Muscle of leg (tissue), 3 donors: ENCODE measurements at regions not wholly inside any gene's neighbourhood (a gene's known extent, or its start where the extent isn't known, plus 50 kb on each side); places are given as distances from the start of the nearest gene placed in this dataset.
"Not testable (repeated sequence)": the region's sequence is repeated elsewhere in the genome, so short reads cannot be mapped to it uniquely, and the experiment has no call there.

Source experiments
- DNase-seq: peaks from one replicate; pipeline ENCODE4 v3.0.0; 2013
- H3K27ac ChIP-seq: one replicate; pipeline ENCODE4 v1.5.1; 2013; ENCODE audit warnings: mild to moderate bottlenecking, low read length, control low read depth
- H3K27me3 ChIP-seq: one replicate; pipeline ENCODE4 v1.6.1; 2013; ENCODE audit warnings: low read length; ENCODE audit not compliant: control insufficient read depth, insufficient read depth
- H3K36me3 ChIP-seq: one replicate; pipeline ENCODE4 v1.6.1; 2013; ENCODE audit warnings: low read length; ENCODE audit not compliant: control insufficient read depth, insufficient read depth
- H3K4me1 ChIP-seq: one replicate; pipeline ENCODE4 v1.6.1; 2013; ENCODE audit warnings: low read length; ENCODE audit not compliant: control insufficient read depth, insufficient read depth
- H3K4me3 ChIP-seq: one replicate; pipeline ENCODE4 v1.5.1; 2013; ENCODE audit warnings: low read length, control low read depth
- H3K9me3 ChIP-seq: replicated peaks from 2 replicates; pipeline ENCODE4 v1.6.1; 2013; ENCODE audit warnings: low read depth, low read length; ENCODE audit not compliant: control insufficient read depth
- WGBS: methylation state at CpG from one replicate; pipeline ENCODE4 v1.1.5; 2013; ENCODE audit warnings: missing lambda C conversion rate; ENCODE audit not compliant: insufficient coverage; 5-methylcytosine and 5-hydroxymethylcytosine counted together

- DNase-seq: no peak
- WGBS: 93% methylated on average over 3 of the region's 6 CpGs
- Histone ChIP-seq H3K4me3 (no peak overlapping the region), H3K4me1 (no peaks in the 10 kb centered on the region), H3K36me3 (no peaks in the 10 kb centered on the region), H3K27ac (no peak overlapping the region), H3K27me3 (peaks cover 5% of the 10 kb centered on the region), H3K9me3 (no peaks in the 10 kb centered on the region)
Measured at GRCh38 chr10:125261491-125262186, 101.3 kb upstream of the CTBP2 start.

GRCh38 chr10:125260260-125260659, 99.9 kb upstream of the CTBP2 start:
- DNase-seq: no peak
- no peaks in the 10 kb centered on the region for H3K4me1 ChIP-seq
- H3K27me3 ChIP-seq: peaks cover 5% of the 10 kb centered on the region
- no peak overlapping the region for H3K27ac ChIP-seq
- no peak overlapping the region for H3K4me3 ChIP-seq
- H3K9me3 ChIP-seq: no peaks in the 10 kb centered on the region
- WGBS: 89% methylated on average over 8 of the region's 9 CpGs
- no peaks in the 10 kb centered on the region for H3K36me3 ChIP-seq

GRCh38 chr10:125259651-125260050, 99.3 kb upstream of the CTBP2 start:
- Histone ChIP-seq H3K27me3 (peaks cover 5% of the 10 kb centered on the region), H3K36me3 (no peaks in the 10 kb centered on the region), H3K9me3 (no peaks in the 10 kb centered on the region), H3K4me3 (no peak overlapping the region), H3K27ac (no peak overlapping the region), H3K4me1 (no peaks in the 10 kb centered on the region)
- DNase-seq: no peak
- 74% methylated on average over 3 of the region's 4 CpGs for WGBS

- Histone ChIP-seq H3K4me1 (no peaks in the 10 kb centered on the region), H3K4me3 (no peak overlapping the region), H3K27me3 (no peaks in the 10 kb centered on the region), H3K9me3 (no peaks in the 10 kb centered on the region), H3K27ac (no peak overlapping the region), H3K36me3 (no peaks in the 10 kb centered on the region)
- no CpG with 5 or more reads among the region's 2 CpGs for WGBS
- DNase-seq: no peak
Measured at GRCh38 chr10:125258676-125259075, 98.3 kb upstream of the CTBP2 start.

GRCh38 chr10:125257521-125258108, 97.3 kb upstream of the CTBP2 start:
- 64% methylated on average over 8 of the region's 12 CpGs for WGBS
- Histone ChIP-seq H3K4me3 (no peak overlapping the region), H3K9me3 (no peaks in the 10 kb centered on the region), H3K27me3 (no peaks in the 10 kb centered on the region), H3K27ac (no peak overlapping the region), H3K4me1 (no peaks in the 10 kb centered on the region), H3K36me3 (no peaks in the 10 kb centered on the region)
- no peak for DNase-seq

- DNase-seq: no peak
- Histone ChIP-seq H3K27ac (no peak overlapping the region), H3K4me1 (no peaks in the 10 kb centered on the region), H3K9me3 (no peaks in the 10 kb centered on the region), H3K4me3 (no peak overlapping the region), H3K36me3 (no peaks in the 10 kb centered on the region), H3K27me3 (no peaks in the 10 kb centered on the region)
- 69% methylated on average over 2 of the region's 4 CpGs for WGBS
Measured at GRCh38 chr10:125256026-125256425, 95.7 kb upstream of the CTBP2 start.

GRCh38 chr10:125252937-125253336, 92.6 kb upstream of the CTBP2 start:
- Histone ChIP-seq H3K27me3 (peaks cover 2% of the 10 kb centered on the region), H3K4me1 (no peaks in the 10 kb centered on the region), H3K9me3 (no peaks in the 10 kb centered on the region), H3K4me3 (no peak overlapping the region), H3K27ac (no peak overlapping the region), H3K36me3 (no peaks in the 10 kb centered on the region)
- 32% methylated on average over 1 of the region's 2 CpGs for WGBS
- DNase-seq: no peak

- H3K4me1 ChIP-seq, H3K36me3 ChIP-seq: not testable (repeated sequence)
Measured at GRCh38 chr10:125250834-125251233, 90.5 kb upstream of the CTBP2 start.

GRCh38 chr10:125249948-125250347, 89.6 kb upstream of the CTBP2 start:
- Histone ChIP-seq H3K4me3 (no peak overlapping the region), H3K4me1 (no peaks in the 10 kb centered on the region), H3K27me3 (peaks cover 9% of the 10 kb centered on the region), H3K36me3 (no peaks in the 10 kb centered on the region), H3K9me3 (no peaks in the 10 kb centered on the region), H3K27ac (no peak overlapping the region)
- 71% methylated on average over 6 of the region's 6 CpGs for WGBS
- DNase-seq: no peak

More at GRCh38 chr10:125250834-125251233, 90.5 kb upstream of the CTBP2 start:
- not testable (repeated sequence) for H3K9me3 ChIP-seq, H3K27me3 ChIP-seq, H3K4me3 ChIP-seq, DNase-seq, H3K27ac ChIP-seq
- WGBS: 100% methylated on average over 1 of the region's 4 CpGs

GRCh38 chr10:125248489-125248888, 88.1 kb upstream of the CTBP2 start:
- Histone ChIP-seq H3K9me3 (no peaks in the 10 kb centered on the region), H3K27ac (no peak overlapping the region), H3K4me3 (no peak overlapping the region), H3K36me3 (no peaks in the 10 kb centered on the region), H3K4me1 (no peaks in the 10 kb centered on the region), H3K27me3 (peaks cover 9% of the 10 kb centered on the region)
- WGBS: 40% methylated on average over 1 of the region's 3 CpGs
- no peak for DNase-seq
